K562 (cell line): ENCODE measurements at regions not wholly inside any gene's neighbourhood (a gene's known extent, or its start where the extent isn't known, plus 50 kb on each side); places are given as distances from the start of the nearest gene placed in this dataset.

Source experiments
- EGR1 ChIP-seq: fragments of 450-650 bp; conservative IDR thresholded peaks from 2 replicates; pipeline ENCODE4 v1.6.1; 2017; ENCODE audit warnings: mild to moderate bottlenecking
- ELF2 ChIP-seq: fragments of 250-450 bp; sonication (Bioruptor Pico); IDR thresholded peaks from 2 replicates; pipeline ENCODE4 v1.5.0; 2021; ENCODE audit warnings: mild to moderate bottlenecking
- MCM2 ChIP-seq: fragments of 450-650 bp; IDR thresholded peaks from 2 replicates; pipeline ENCODE4 v1.6.1; 2017; ENCODE audit warnings: low read depth, mild to moderate bottlenecking
- NCOA6 ChIP-seq: fragments of 450-650 bp; IDR thresholded peaks from 2 replicates; pipeline ENCODE4 v1.6.1; 2017; ENCODE audit warnings: mild to moderate bottlenecking
- RBFOX2 ChIP-seq: fragments of 200-400 bp; formaldehyde crosslinking; IDR thresholded peaks from 2 replicates; pipeline ENCODE4 v1.6.1; 2017; ENCODE audit warnings: low read depth, mild to moderate bottlenecking, low read length, moderate library complexity
- SMAD2 ChIP-seq: fragments of 150-350 bp; IDR thresholded peaks from 2 replicates; pipeline ENCODE4 v1.6.1; 2014; ENCODE audit warnings: low read depth, mild to moderate bottlenecking, low read length
- ZBTB17 ChIP-seq: fragments of 450-650 bp; formaldehyde crosslinking; IDR thresholded peaks from 2 replicates; pipeline ENCODE4 v1.4.0; 2020; ENCODE audit warnings: mild to moderate bottlenecking
- TF ChIP-seq, protein P1 (sequence below): fragments of 450-650 bp; IDR thresholded peaks from 2 replicates; pipeline ENCODE4 v1.6.1; 2017; ENCODE audit warnings: antibody characterized with exemption, mild to moderate bottlenecking
- TF ChIP-seq, protein P2 (sequence below): fragments of 450-650 bp; formaldehyde crosslinking; IDR thresholded peaks from 2 replicates; pipeline ENCODE4 v1.4.0; 2022; ENCODE audit warnings: mild to moderate bottlenecking, moderate library complexity

DNA sequence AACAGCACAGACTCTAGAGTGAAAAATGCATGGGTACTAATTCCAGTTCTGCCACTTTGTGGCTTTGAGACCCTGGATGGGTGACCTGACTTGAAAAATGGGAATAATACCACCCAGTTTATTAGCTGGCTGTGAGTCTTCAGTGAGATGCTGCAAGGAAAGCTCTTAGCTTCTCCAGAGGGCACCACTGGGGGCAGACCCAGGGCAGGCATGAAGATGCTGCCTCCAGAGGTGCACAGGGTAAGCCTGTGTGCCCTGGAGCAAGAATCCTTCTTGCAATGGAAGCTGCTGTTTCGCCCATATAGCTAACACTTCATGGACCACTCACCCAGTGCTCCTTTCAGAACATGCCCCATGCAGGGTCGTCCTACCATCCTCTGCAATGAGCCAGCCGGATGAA, 75.7 kb downstream of the C5orf15 start (continued):
- TF ChIP-seq, protein P1, sequence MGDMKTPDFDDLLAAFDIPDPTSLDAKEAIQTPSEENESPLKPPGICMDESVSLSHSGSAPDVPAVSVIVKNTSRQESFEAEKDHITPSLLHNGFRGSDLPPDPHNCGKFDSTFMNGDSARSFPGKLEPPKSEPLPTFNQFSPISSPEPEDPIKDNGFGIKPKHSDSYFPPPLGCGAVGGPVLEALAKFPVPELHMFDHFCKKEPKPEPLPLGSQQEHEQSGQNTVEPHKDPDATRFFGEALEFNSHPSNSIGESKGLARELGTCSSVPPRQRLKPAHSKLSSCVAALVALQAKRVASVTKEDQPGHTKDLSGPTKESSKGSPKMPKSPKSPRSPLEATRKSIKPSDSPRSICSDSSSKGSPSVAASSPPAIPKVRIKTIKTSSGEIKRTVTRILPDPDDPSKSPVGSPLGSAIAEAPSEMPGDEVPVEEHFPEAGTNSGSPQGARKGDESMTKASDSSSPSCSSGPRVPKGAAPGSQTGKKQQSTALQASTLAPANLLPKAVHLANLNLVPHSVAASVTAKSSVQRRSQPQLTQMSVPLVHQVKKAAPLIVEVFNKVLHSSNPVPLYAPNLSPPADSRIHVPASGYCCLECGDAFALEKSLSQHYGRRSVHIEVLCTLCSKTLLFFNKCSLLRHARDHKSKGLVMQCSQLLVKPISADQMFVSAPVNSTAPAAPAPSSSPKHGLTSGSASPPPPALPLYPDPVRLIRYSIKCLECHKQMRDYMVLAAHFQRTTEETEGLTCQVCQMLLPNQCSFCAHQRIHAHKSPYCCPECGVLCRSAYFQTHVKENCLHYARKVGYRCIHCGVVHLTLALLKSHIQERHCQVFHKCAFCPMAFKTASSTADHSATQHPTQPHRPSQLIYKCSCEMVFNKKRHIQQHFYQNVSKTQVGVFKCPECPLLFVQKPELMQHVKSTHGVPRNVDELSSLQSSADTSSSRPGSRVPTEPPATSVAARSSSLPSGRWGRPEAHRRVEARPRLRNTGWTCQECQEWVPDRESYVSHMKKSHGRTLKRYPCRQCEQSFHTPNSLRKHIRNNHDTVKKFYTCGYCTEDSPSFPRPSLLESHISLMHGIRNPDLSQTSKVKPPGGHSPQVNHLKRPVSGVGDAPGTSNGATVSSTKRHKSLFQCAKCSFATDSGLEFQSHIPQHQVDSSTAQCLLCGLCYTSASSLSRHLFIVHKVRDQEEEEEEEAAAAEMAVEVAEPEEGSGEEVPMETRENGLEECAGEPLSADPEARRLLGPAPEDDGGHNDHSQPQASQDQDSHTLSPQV = no peak
- TF ChIP-seq ELF2 (CRISPR knock-in tag) (no peak), SMAD2 (no peak), RBFOX2 (no peak), NCOA6 (no peak), MCM2 (no peak), EGR1 (no peak), ZBTB17 (no peak)
- TF ChIP-seq, protein P2, sequence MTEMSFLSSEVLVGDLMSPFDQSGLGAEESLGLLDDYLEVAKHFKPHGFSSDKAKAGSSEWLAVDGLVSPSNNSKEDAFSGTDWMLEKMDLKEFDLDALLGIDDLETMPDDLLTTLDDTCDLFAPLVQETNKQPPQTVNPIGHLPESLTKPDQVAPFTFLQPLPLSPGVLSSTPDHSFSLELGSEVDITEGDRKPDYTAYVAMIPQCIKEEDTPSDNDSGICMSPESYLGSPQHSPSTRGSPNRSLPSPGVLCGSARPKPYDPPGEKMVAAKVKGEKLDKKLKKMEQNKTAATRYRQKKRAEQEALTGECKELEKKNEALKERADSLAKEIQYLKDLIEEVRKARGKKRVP (CRISPR knock-in tag) = no peak
